GM12864 (cell line): ENCODE measurements at regions not wholly inside any gene's neighbourhood (a gene's known extent, or its start where the extent isn't known, plus 50 kb on each side); places are given as distances from the start of the nearest gene placed in this dataset.

Experiments used
- DNase-seq: peaks from one replicate; pipeline ENCODE4 v3.0.0-alpha.2; 2011; ENCODE audit warnings: low read depth
- H3K4me3 ChIP-seq: 2 replicates; pipeline ENCODE4 v1.5.1; 2011; ENCODE audit warnings: mild to moderate bottlenecking, low read depth, low read length, control low read depth
- TF ChIP-seq, protein P1 (sequence below): IDR thresholded peaks from 2 replicates; pipeline ENCODE4 v1.5.1; 2011; ENCODE audit warnings: low read depth, mild to moderate bottlenecking, moderate library complexity, low read length, control low read depth, inconsistent platforms; ENCODE audit errors: missing control alignments

DNA sequence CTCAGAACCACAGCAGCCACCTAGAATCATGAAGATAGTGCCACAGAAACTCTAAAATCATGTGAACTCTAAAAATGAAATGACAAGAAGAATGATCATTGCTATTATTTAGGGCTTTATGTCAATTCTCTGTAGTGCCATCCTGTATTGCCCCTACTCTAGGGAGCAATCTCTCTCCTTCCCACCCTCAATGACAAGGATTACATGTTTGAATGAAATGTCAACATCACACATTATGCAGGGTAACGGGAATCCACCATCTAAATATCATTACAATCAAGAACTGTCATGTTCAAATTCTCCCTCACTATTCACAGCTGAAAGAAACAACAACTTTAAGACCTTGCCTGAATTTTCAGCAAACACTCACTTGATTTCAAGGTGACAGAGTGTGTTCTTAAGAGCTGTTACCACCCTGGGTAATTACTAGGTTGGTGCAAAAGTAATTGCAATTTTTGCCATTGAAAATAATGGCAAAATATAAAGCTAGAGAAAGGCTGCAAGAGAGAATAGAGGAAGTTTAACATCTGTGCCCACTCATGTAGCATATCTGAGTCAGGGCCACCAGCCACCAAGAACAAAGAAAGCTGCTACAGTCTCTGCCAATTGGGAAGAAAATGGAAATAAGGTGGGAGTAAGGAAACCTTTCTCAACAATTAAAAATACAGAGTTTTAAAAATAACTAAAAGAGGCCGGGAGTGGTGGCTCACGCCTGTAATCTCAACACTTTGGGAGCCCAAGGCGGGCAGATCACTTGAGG lies 112.8 kb upstream of the PSMD7 start:
- TF ChIP-seq, protein P1, sequence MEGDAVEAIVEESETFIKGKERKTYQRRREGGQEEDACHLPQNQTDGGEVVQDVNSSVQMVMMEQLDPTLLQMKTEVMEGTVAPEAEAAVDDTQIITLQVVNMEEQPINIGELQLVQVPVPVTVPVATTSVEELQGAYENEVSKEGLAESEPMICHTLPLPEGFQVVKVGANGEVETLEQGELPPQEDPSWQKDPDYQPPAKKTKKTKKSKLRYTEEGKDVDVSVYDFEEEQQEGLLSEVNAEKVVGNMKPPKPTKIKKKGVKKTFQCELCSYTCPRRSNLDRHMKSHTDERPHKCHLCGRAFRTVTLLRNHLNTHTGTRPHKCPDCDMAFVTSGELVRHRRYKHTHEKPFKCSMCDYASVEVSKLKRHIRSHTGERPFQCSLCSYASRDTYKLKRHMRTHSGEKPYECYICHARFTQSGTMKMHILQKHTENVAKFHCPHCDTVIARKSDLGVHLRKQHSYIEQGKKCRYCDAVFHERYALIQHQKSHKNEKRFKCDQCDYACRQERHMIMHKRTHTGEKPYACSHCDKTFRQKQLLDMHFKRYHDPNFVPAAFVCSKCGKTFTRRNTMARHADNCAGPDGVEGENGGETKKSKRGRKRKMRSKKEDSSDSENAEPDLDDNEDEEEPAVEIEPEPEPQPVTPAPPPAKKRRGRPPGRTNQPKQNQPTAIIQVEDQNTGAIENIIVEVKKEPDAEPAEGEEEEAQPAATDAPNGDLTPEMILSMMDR: no peak
- no peak for DNase-seq
- no peak overlapping the region for H3K4me3 ChIP-seq

DNA sequence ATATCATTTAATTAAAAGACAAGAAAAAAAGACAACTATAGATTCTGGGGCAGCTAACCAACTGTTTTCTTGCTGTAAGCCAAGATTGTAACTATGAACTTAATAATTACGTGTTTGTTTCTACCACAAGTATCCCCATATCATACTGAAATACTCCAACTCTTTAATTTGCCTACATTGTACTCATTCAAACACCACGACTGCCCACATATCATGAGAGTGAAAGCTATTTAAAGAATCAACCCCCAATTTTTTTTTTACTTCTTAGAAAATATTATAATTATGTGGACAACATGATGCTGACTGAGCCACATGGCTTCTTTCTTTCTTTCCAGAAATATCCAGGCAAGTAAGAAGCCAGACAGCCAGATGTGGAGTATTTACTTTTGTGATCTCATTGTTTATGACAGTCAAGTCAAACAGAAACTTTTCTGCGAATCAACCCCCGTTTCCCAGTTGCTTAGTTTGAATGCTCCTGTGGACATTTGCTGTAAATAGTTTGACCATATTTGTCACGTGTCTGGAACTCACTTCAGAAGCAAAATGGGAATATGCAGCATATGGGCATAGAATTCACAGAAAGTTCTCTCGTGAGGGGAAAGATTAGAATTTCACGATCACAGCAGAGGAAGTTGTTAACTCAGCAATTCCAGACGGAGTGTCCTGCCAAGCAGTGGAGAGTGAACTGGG lies 126.8 kb upstream of the PSMD7 start:
- no peak for DNase-seq
- TF ChIP-seq, protein P1: no peak
- no peak overlapping the region for H3K4me3 ChIP-seq

DNA sequence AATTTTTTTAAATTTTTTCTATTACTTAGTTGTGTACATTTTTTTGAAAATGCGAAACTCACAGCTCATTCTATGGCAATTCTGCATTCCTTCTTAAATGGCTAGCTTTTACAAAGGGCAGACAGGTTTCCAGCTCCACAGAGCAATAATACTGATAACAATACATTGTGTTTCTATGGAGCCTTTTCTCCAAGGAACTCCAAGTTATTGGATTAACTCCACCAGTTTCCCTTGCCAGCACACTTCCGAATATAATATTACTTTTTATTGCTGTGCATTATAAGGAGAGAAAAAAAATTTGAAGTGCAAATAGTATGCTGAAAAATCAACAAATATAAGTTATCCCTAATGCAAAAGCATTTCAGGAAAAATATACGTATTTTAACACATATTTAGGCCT lies 127.5 kb upstream of the PSMD7 start:
- no peak for DNase-seq
- TF ChIP-seq, protein P1: no peak
- no peak overlapping the region for H3K4me3 ChIP-seq

DNA sequence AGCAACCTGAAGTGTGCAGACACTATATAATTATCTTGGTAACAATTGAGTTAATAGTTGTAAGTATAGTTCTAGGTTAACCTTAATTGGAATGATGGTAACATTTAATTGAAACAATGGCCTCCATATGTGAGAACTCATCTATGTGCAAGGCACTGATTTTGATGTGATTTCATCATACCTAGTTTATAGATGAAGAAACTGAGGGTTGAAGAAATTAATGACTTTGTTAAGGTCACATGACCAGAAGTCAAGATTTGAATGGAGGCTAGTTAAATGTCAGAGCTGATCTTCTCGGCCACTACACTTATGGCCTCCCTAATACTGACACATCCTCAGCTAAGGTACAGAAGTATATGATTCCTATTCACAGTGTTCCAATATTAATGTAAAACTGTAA lies 128.2 kb upstream of the PSMD7 start:
- DNase-seq: no peak
- TF ChIP-seq, protein P1: no peak
- no peak overlapping the region for H3K4me3 ChIP-seq

DNA sequence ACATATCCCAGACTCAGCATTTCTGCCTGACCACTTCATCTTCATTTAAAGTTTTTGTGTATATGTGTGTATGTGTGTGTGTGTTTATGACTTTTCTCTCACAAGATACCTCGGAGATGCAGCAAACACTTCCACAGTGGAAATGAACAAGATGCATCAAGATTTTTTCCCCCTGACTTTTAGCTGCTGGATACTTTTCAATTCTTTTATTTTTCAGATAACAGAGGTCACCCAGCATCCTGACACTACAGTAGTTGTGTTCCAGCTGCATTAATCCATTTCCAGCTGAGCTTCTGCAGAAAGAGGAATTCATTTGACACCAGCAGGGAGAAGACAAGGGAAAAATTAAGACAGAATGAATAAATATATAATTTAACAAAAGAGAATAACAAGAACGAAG lies 130.2 kb upstream of the PSMD7 start:
- DNase-seq: no peak
- TF ChIP-seq, protein P1: no peak
- H3K4me3 ChIP-seq: no peak overlapping the region

DNA sequence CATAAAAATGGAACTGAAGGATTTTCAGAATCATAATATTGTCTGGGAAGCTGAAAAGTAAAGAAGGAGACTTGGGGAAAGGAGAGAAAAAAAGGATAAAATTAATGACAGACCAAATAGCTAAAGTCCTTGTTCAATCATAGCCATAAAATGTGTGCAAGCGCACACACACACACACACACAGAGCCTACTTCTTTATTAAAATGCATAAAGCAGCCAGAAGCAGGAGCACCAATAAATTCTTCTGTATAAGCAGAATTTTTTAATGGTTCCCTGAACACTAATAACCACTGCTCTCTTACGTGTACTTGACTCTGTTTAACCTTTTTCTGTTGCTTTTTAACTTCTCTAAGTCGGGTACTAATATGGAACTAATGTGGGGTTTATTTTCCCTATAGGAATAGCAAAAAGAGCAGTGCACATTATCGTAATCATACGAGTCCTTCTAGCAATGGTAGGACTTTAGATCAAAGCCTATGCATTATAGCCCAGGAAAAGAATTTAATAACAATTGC lies 131.0 kb upstream of the PSMD7 start:
- TF ChIP-seq, protein P1: no peak
- no peak overlapping the region for H3K4me3 ChIP-seq
- DNase-seq: no peak

DNA sequence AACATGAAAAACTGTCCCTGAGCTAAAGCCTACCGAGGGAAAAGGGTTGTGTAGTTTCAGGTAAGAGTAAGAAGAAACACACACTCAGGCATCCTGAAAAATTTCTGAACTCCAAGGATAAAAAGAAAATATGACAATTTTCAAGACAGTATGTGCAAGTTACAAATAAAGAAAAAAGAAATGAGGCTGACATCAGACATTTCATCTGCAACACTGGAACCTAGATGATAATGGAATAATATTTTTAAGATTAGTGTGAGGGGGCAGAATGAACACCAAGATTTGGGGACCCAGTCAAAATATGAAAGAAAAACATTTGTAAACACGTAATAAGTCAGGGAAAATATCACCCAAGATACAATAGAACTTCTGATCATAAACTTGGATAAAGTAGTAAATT lies 135.9 kb upstream of the PSMD7 start:
- DNase-seq: no peak
- H3K4me3 ChIP-seq: no peak overlapping the region
- TF ChIP-seq, protein P1: no peak
